ENCODE measurements at regions not wholly inside any gene's neighbourhood (a gene's known extent, or its start where the extent isn't known, plus 50 kb on each side); places are given as distances from the start of the nearest gene placed in this dataset.
"Not testable (repeated sequence)": the region's sequence is repeated elsewhere in the genome, so short reads cannot be mapped to it uniquely, and the experiment has no call there.

DNA sequence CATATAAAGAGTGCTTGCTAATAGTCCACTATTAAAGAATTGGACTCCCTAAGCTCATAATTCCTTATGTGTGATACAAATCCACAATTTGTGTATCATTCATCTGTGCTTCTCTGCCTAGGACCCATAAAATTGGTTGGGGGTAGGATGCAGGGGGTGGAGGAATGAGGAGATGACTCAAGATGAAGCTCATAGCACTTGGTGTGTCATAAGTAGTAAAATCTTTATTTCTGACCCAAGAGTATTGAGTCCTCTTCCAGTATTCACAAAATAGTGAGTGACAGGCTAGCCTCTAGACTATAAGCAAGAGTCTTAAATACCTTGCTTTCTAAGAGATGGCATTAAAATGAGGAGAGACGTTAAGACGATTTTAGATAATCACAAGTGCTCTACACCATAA, 390.9 kb upstream of the CDH19 start:
- DNase-seq = no peak

DNA sequence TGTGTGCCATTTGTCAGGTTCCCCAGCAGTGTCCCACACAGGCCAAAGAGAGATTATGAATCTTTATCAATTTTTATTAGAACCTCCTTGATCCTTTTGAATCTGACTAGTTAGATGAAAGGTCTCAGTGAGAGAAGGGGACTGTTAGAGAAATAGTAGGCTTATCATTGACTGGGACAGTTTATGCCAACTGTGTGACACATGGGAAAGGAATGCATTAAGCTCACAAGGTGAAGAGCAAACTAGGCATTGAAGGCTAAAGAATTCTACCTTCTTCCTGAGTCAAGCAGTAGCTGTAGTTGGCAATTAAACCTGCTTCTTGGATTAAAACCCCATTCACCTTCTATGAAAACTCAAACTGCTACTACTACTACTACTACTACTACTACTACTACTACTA, 389.6 kb upstream of the CDH19 start:
- no peak for DNase-seq

DNA sequence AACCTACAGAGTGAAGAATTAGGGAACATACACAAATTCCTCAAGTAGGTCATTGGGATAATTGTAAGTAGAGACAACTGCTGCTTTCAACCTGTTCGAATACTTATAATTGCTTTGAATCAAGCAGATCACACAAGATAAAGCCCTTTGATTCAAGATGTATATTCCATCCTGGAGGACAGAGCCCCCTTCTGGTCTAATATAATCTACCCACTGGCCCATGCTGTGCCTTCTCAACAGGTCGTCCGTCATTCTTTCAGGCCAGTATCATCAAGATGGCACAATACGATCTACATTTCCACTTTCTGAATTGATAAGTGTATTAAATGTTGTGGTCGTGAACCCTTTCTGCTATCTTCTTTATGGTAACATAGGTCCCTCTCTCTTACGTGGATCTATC, 387.0 kb upstream of the CDH19 start:
- DNase-seq = no peak

DNA sequence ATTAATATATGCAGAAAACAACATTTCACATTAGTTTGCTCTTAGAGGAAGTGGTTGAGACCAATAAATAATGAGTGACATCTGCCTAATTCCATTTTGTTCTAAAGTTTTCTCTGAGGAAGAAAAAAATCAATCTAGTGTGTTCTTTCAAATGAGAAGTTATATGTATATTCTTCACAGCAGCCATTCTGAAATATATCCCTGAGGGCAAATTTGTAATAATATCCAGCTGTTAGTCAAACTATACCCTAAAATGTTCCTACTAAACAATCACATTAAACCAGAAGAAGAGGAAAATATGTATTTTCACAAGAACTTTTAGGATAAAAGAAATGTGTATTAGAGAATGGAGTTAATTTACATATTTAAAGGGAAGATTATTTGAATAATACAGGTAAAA, 375.1 kb upstream of the CDH19 start:
- DNase-seq = no peak

DNA sequence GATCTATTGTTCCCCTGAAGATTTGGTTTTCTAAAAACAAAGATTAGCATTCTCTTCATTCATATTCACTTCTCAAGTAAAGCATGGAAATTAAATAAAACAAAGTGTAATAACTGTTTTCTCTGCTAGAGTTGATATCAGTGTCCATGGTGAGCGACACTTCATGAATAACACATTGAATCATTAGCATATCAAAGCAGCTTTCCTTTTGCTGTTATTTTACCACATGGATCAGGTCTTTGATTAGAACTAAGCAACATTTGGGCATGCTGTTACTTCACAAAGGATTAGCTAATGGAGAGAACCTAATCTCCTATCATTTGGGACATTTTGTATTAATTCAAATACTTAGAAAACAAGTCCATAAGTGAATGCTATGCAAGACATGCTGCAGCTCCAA, 368.8 kb upstream of the CDH19 start:
- DNase-seq = no peak

DNA sequence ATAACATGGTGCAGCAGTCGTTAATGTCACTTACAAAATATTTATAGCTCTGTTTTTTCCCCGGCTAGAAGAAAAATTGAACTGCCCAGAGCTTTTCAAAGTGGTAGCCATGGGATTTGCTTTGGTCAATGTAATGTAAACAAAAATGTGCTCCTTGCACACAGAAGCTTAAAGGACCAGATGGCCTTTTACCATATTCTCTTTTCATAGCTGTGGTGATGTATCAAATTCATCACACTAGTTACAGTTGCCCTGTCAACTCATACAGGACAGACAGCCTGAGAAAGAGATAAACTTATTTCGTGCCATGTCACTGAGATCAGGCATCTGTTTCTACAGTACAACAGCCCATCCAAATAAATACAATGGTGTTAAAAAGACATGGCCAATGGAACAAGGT, 368.1 kb upstream of the CDH19 start:
- no peak for DNase-seq

DNA sequence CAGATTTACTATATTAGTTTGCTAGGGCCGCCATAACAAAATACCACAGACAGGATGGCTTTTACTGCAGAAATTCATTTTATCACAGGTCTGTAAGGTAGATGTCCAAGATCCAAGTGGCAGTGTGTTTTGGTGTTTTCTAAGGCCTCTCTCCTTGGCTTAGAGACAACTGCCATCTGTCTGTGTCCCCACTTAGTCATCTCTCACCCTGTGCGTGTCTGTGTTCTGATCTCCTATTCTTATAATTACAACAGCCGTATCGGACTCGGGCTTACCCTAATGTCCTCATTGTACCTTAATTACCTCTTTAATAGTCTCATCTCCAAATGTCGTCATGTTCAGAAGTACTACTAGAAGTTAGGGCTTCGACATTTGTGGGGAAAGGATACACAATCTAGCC, 362.3 kb upstream of the CDH19 start:
- DNase-seq = no peak

DNA sequence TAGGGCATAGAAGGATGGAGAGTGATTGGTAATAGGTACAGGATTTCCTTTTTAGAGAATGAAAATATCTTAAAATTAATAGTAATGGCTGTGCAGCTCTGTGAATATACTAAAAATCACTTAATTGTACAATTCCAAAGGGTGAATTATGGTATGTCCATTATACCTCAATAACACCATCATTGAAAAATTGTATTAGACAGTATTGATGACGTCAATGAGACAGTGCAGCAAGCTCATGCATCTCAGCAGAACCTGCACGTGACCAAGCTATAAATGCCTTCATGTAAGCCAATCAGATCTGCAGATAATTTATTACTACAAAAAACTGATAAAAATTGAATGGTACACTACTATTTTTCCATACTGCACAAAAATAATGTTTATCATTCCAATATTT, 354.4 kb upstream of the CDH19 start:
- DNase-seq = no peak

DNA sequence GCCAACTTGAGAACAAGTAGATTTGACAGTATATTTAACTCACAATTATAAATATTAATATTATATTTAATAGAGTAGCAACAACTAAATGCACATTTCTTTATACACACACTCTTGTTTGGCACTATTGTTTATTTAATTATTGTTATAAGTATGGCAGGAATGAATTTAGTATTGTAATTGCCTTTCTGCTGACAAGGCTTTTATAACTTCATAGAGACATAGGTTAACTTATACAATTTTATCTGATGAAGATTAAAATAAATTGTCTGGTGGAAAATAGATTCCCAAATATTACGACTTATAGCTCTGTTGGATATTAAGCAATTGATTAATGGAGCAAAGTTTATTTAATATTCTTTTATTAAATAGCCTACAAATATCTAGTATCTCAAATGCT, 347.9 kb upstream of the CDH19 start:
- DNase-seq = no peak

DNA sequence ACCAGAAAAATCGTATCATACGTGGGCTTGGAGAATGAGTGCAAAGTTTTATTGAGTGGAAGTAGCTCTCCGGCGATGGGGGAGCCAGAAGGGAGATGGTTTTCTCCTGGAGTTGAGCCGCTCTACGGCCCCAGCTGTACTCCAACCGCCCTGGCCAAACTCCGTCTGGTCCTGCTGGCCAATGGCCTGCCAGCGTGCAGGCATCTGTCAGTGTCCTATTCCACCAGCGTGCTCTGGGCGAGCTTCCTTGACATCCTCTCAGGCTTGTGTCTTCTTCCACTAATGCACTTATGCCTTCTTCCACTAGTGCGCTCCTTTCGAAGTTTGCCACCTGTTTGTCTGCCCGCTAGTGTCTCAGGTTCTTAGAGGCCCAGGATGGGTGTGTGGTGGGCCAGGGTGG, 345.5 kb upstream of the CDH19 start:
- no peak for DNase-seq

DNA sequence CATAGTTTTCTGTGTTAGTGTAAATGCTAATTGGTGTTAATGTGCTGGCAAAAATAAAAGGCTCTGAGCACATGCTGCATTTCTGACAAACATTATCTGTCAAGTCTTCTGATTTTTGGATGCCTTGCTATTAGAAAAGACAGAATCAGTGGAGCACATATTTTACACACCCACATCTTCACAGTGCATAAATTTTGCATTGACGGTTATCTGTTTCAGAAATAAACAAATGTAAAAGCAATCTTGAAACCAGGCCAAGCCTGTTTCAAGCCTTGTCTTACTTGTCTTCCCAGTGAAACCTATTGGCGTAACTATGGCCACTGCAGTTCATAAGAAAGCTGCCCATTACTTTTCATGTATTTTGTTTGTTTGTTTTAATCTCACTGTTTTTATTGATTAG, 333.7 kb upstream of the CDH19 start:
- no peak for DNase-seq

DNA sequence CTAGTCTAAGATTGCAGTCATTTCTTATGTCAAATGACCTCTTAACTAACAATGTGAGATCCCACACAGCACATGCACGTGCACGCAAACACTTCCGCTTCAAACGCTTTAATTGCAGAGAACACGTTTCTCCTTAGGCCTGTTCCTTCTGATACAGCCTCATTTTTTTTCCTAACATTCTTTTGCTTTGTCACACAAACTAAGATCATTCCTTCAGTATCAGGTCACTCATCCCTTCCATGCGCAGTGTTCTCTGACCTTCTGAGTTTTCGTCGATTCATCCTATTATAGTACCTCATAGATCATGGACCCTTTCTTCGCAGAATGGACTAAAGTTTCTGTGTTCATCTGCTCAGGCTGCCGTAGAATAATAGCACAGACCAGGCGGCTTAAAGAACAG, 327.1 kb upstream of the CDH19 start:
- no peak for DNase-seq

DNA sequence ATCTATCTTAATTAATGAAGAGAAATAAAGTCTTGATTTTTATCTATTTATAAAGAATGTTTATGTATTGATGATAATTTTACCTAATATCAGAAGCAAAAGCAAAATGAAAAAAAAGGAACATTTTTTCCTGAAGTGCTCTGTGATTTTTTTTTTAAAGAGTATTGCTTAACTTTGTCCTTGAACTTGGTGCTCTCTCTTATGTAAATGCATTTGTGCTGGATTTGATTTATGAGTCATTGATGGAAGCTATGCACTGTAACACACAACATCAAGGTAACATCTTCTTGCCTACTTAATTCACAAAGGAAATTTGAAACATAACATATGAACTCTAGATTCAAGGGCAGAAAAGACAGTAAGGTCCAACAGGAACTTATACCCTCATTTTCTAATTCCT, 312.9 kb upstream of the CDH19 start:
- DNase-seq = no peak

DNA sequence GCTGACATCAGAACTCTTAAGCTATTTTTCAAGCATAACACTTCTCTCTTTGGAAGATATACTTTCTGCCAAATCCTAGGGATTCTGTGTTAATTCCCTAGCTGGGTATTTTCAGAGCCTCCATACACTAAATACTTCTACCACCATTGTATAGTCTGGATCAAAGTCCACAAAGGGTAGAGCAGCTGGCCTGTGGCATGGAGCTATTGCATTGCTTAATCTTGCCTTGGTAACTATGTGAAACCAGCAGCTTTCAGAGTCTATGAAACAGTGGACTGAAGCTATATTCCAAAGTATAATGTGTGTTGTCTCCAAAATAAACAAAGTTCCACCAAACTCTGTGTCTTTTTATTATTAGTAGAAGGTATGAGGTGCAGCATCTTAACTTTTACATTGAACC, 296.9 kb upstream of the CDH19 start:
- DNase-seq = no peak

DNA sequence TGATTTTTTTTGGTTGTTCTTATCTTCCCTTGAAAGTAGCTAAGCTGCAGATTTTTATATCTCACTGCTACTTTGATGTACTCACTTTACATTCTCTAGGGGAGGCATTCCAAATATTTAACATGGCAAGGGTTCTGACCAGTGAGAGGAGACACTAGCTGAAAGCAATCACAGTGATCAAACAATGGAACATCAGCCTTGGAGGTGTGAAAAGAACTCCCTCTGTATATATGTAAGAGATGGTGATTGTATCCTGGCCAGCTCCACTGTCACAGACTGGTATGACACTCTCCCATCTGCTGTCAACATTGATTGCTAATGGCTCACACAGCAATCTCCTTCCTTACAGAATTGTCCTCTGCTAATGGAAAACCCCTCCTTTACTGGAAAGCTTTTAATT, 291.7 kb upstream of the CDH19 start:
- DNase-seq = no peak

DNA sequence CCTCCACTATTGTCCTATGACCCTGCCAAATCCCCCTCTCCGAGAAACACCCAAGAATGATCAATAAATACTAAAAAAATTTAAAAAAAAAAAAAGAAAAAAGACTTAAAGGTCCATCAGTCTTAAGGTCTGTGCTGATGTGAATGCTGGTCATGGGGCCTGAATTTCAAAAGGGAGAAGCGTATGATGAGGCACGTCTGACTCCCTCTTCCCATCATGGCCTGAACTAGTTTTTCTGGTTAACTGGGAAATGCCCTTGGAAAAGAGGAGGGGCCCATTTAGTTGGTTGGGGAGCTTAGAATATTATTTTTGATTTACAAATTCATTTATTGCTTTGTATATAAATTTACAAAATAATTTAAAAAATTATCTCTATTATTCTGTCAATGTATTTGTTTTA, 291.0 kb upstream of the CDH19 start:
- no peak for DNase-seq

DNA sequence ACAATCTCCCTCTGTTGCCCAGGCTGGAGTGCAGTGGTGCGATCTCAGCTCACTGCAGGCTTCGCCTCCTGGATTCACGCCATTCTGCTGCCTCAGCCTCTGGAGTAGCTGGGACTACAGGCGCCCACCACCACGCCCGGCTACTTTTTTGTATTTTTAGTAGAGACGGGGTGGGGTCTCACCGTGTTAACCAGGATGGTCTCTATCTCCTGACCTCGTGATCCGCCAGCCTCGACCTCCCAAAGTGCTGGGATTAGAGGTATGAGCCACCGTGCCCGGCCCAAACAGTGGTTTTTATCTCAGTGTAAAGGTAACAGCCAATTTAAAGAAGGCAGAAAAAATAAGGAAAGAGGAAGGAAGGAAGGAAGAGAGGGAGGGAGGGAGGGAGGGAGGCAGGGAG, 288.5 kb upstream of the CDH19 start:
- DNase-seq = not testable (repeated sequence)

DNA sequence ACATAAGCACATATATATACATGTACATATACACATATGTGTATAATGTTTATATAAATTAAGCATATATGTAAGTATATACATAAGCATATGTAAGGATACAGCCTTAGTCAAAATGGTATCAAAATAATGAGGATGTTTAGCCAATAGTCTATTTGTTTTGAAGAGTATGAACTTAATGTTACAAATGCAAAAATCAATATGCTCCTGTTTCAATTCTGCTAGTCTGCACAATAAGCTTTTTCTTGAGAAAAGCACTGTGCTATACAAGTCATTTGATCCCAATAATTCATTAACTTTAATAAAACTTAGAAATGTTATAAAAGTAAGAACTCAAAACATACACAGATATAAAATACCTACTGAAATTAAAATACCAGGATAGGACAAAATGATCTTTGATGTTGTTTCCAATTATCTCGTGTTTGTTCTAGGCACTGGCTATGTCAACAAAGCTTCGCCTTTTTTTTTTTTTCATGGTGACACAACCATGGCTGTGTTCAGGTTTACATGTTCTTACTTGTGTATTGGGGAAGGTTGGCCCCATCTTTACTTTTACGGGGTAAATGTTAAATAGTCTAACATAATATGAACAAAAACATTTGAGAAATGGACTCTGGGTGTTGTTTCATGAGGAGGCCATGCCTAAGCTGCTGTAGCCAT, 271.1 kb upstream of the CDH19 start:
- no peak for DNase-seq

DNA sequence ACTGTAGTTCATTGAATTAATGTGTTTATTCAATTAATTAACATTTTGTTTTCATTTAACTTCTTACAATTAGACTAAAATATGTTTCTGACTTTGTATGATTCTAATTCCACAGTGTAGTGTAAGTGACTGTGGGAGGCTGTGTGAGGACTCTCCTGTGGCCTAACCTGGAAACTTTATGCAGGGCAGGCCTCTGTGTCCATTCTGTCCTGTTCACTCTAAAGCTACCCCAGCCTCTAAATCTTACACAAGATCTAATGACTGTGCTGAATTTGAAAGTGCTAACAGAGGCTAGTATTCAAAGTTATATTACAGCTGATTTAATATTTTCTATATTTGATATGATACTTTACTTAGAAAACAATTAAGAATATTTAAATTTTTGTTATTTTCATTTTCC, 270.5 kb upstream of the CDH19 start:
- DNase-seq = no peak

DNA sequence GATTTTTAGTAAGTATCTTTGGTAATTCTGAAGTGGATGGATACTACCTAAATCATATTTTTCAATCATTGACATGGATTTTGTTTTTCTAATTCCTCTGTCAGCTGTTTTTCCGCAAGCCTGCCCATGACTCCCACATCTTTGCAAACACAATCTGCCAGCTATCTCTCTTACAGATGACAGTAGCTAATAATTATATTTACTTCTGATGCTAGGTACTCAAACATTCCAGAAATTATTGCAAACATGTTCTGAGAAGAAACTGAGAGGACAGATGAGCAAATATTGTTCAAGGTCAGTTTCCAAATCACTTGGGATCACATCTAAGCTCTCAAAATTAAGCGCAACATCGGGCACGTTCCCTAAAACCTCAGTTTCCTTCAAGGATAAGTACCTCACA, 270.0 kb upstream of the CDH19 start:
- no peak for DNase-seq

DNA sequence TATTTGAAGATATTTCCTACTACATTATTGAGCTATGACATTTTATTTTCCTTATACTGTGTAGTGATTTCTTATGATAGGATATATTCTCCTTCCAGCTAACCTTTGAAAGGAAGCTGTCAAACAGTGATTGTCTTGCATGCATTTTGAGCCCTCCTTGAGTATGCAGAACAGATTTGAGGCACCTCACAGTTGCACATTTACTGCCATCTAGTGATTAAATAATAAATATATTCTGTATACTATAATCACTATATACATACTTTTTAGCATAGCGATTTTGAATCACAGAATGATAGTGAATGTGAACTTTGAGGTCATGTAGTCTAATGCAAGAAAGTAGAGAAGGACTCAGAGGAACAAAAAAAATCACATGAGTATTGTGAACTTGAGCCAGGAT, 268.4 kb upstream of the CDH19 start:
- no peak for DNase-seq

DNA sequence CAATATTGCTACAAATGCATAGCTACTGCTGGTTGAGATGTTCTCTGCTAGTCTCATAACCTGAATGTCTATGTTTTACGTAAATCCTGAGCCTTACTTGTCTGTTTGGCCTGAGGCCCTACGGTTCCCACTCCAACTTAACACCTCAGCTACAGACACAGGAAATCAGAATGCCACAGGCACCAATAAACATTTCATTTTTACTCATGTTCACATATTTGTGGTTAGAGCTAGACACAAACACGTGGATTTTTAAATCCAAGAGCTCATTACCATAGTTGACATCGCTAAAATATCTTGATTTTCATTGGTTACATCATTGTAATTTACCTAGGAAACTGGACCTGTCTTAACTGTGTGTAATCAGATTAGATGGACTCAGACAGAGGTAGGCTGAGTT, 263.8 kb upstream of the CDH19 start:
- no peak for DNase-seq

DNA sequence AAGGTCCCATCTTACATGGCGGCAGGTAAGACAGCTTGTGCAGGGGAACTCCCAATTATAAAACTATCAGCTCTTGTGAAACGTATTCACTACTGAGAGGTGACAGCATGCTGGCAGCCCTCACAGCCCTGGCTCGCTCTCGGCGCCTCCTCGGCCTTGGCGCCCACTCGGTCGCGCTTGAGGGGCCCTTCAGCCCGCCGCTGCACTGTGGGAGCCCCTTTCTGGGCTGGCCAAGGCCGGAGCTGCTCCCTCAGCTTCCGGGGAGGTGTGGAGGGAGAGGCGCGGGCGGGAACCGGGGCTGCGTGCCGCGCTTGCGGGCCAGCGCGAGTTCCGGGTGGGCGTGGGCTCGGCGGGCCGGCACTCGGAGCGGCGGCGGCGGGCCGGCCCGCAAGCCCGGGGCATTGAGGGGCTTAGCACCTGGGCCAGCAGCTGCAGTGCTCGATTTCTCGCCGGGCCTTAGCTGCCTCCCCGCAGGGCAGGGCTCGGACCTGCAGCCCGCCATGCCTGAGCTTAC, 262.6 kb upstream of the CDH19 start:
- DNase-seq = not testable (repeated sequence)

DNA sequence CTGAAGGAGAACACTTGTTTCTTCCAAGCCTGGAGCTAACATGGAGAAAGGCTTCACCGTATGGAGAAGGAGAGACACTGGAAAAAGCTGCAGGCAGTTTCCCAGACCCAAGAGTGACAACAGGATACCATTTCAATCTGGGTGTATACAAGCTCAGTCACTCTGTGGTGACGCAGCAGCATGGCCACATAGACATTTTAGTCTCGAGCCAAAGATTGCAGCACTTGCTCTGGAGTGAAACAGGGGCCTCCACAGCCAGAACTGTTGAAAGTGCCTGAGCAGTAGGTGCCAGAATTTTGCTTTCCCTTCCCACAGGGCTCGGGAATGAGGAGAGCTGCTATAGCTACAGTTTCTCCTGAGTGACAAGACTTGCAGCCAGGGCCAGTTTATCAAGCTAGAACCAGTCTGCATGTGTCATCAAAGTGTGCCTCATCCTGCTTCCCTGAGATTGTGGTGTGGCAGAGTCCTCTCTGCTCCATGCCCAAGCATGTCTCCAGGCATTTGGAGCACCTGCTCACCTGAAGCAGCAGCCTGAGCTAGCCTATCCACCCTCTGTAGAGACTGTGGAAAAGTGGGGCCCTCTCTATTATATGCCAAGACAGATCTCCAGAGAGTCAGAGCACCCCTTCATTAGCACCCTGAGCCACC, 234.6 kb upstream of the CDH19 start:
- no peak for DNase-seq

DNA sequence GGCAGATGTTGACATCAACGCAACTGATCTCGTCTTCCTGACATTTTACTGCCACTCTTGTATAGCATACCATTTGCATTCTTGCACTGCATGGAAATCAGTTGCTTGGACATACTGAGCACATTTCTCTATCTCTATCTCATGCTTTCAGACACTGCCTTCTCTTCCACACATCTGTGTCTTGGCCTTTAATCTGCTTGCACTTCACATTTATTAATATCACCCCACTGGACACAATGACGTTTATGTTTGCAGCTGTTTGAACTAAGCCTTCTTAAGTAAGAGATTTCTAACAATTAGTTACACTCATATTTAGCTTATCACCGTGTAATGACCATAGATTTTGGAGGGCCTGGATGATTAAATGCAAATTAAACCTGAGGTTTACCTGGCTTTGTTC, 229.8 kb upstream of the CDH19 start:
- DNase-seq = no peak
